Psoas muscle (tissue), 7 donors: ENCODE measurements at regions not wholly inside any gene's neighbourhood (a gene's known extent, or its start where the extent isn't known, plus 50 kb on each side); places are given as distances from the start of the nearest gene placed in this dataset.

ENCODE experiments used
- ATAC-seq, 4 donors: fragments of 200-7000 bp; cut with Tn5 transposase; one replicate each; pipeline ENCODE4 v1.9.1; 2020; ENCODE audit warnings: moderate library complexity in 3 of 4, mild to moderate bottlenecking in 2 of 4
- DNase-seq, 2 donors: peaks; one replicate each; pipeline ENCODE4 v3.0.0-alpha.2; 2020
- H3K27ac ChIP-seq: fragments of 200-600 bp; one replicate; pipeline ENCODE4 v1.8.0; 2022
- H3K27me3 ChIP-seq, 3 donors: fragments of 200-600 bp in 1 of 3; one replicate each; pipeline versions ENCODE4 v1.6.1 to v1.8.0; 2013 to 2022; ENCODE audit warnings: low read length in 2 of 3, mild to moderate bottlenecking in 2 of 3, moderate library complexity in 1 of 3; ENCODE audit not compliant: insufficient read depth in 3 of 3
- H3K36me3 ChIP-seq, 2 donors: fragments of 200-600 bp in 1 of 2; one replicate each; pipeline versions ENCODE4 v1.6.1 to v1.8.0; 2013 to 2022; ENCODE audit warnings: low read depth in 1 of 2, mild to moderate bottlenecking in 1 of 2, moderate library complexity in 1 of 2; ENCODE audit not compliant: insufficient read depth in 1 of 2
- H3K4me1 ChIP-seq: fragments of 200-600 bp; one replicate; pipeline ENCODE4 v1.8.0; 2022
- H3K4me3 ChIP-seq: fragments of 200-600 bp; one replicate; pipeline ENCODE4 v1.8.0; 2022; ENCODE audit warnings: mild to moderate bottlenecking
- H3K9me3 ChIP-seq: fragments of 200-600 bp; one replicate; pipeline ENCODE4 v1.8.0; 2022
- WGBS, 3 donors: extraction: QIAGEN DNeasy Blood & Tissue Kit; methylation state at CpG; one replicate each; pipeline versions ENCODE4 v1.1.6 to v1.1.7; 2013; 5-methylcytosine and 5-hydroxymethylcytosine counted together
- intact Hi-C, 2 donors: fragments of 100-400 bp; cut with DNase I; formaldehyde crosslinking; loops; one replicate each; pipeline versions ENCODE4 v1.11.0 to v1.14.2; 2022
- TF ChIP-seq, protein P1 (sequence below): fragments of 200-600 bp; IDR thresholded peaks from one replicate; pipeline ENCODE4 v1.8.0; 2022; ENCODE audit warnings: antibody characterized with exemption
- donor health status: healthy with polysubstance abuse.
- donor health status: DM: no; HTN: no; CAD: no; lungs with moderate emphysema.
- donor health status: Bipolar disorder and iron deficiency.
- donor health status: healthy.
- donor health status: DM: yes; HTN: yes; CAD: no.
- donor health status: DM: no; HTN: no; CAD: no.
- donor health status: DM: yes; HTN: yes; CAD: no.

DNA sequence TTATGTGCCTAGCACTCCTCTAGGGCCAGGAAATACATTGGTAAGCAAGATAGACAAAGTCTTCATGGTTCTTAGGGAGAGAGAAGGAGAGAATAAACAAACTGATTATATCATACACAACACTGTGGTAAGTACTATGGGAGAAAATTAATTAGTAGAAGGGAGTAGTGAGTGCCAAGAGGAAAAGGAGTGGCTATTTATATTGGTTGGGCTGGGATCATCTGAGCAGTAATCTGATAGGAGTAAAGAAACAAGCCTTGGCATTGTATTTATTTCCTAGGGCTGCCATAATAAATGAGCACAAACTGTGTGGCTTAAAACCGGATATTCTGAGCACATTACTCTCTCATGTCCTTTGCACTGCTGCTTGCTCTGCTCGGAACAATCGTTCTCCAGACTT, 158.1 kb upstream of the PHF14 start:
- no peaks in the 10 kb centered on the region for H3K9me3 ChIP-seq
- no peaks in the 10 kb centered on the region for H3K27me3 ChIP-seq
- 55 to 63% (median 59%) methylated on average over 3 of the region's 3 CpGs for WGBS, 3 donors
- H3K4me1 ChIP-seq: no peaks in the 10 kb centered on the region
- intact Hi-C loops: no loop called here
- no peak overlapping the region for H3K4me3 ChIP-seq
- no peak for DNase-seq
- no peak overlapping the region for H3K27ac ChIP-seq
- TF ChIP-seq, protein P1, sequence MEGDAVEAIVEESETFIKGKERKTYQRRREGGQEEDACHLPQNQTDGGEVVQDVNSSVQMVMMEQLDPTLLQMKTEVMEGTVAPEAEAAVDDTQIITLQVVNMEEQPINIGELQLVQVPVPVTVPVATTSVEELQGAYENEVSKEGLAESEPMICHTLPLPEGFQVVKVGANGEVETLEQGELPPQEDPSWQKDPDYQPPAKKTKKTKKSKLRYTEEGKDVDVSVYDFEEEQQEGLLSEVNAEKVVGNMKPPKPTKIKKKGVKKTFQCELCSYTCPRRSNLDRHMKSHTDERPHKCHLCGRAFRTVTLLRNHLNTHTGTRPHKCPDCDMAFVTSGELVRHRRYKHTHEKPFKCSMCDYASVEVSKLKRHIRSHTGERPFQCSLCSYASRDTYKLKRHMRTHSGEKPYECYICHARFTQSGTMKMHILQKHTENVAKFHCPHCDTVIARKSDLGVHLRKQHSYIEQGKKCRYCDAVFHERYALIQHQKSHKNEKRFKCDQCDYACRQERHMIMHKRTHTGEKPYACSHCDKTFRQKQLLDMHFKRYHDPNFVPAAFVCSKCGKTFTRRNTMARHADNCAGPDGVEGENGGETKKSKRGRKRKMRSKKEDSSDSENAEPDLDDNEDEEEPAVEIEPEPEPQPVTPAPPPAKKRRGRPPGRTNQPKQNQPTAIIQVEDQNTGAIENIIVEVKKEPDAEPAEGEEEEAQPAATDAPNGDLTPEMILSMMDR: no peak
- ATAC-seq: no peak
- no peaks in the 10 kb centered on the region for H3K36me3 ChIP-seq

- Histone ChIP-seq H3K27ac (no peak overlapping the region), H3K4me1 (no peaks in the 10 kb centered on the region), H3K27me3 (no peaks in the 10 kb centered on the region), H3K36me3 (no peaks in the 10 kb centered on the region), H3K9me3 (no peaks in the 10 kb centered on the region), H3K4me3 (no peak overlapping the region)
- no peak for DNase-seq
- intact Hi-C loops: no loop called here
- WGBS, 3 donors: 73 to 82% (median 78%) methylated on average over 4 of the region's 4 CpGs
- TF ChIP-seq, protein P1: no peak
- ATAC-seq: no peak
Observed at GRCh38 chr7:10821156-10821555, 152.5 kb upstream of the PHF14 start.

DNA sequence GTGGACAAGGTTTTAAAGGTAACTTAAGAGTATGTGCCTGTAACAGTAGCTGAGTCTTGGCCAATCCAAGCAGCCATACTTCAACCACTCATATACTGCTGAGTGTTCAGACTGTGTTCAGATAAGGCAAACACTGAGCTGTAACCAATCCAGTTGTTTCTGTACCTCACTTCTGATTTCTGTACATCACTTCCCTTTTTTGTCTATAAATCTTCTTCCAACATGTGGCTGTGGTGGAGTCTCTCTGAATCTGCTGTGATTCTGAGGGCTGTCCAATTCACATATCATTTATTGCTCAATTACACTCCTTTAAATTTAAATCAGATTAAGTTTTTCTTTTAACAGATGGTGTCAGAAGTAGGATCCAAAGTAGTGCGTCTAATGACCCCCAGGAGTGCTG, 149.5 kb upstream of the PHF14 start:
- no peaks in the 10 kb centered on the region for H3K9me3 ChIP-seq
- no peak overlapping the region for H3K4me3 ChIP-seq
- no peaks in the 10 kb centered on the region for H3K27me3 ChIP-seq
- H3K4me1 ChIP-seq: no peaks in the 10 kb centered on the region
- no peak overlapping the region for H3K27ac ChIP-seq
- intact Hi-C loops: no loop called here
- DNase-seq (no peak), ATAC-seq (no peak)
- no peaks in the 10 kb centered on the region for H3K36me3 ChIP-seq
- TF ChIP-seq, protein P1: no peak
- WGBS, 3 donors: 55 to 72% (median 58%) methylated on average over 1 of the region's 1 CpG

GRCh38 chr7:10838228-10838627, 135.4 kb upstream of the PHF14 start:
- Histone ChIP-seq H3K36me3 (no peaks in the 10 kb centered on the region), H3K27ac (no peak overlapping the region), H3K4me3 (no peak overlapping the region), H3K9me3 (no peaks in the 10 kb centered on the region), H3K27me3 (no peaks in the 10 kb centered on the region), H3K4me1 (no peaks in the 10 kb centered on the region)
- WGBS, 3 donors: 60 to 75% (median 74%) methylated on average over 1 of the region's 1 CpG
- TF ChIP-seq, protein P1: no peak
- intact Hi-C loops: no loop called here
- ATAC-seq (no peak), DNase-seq (no peak)

DNA sequence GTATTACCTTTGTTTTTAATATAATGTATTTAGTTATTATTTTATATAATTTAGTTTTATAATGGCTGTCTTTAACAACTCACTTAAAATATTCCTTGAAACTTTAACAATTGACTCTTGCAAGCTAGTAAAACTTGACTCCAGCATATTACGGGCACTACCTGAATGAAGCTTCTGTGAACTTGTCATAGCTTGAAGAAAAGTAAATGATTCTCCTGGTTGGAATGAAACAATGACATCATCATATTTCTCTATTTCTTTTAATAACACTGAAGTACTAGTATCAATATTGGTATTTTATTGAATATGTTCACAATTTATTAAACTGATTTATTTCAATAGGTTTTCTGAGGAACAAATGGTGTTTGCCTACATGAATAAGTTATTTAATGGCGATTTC, 128.4 kb upstream of the PHF14 start:
- DNase-seq (no peak), ATAC-seq (no peak)
- H3K27me3 ChIP-seq: no peaks in the 10 kb centered on the region
- H3K9me3 ChIP-seq: no peaks in the 10 kb centered on the region
- intact Hi-C loops: no loop called here
- H3K36me3 ChIP-seq: no peaks in the 10 kb centered on the region
- TF ChIP-seq, protein P1: no peak
- H3K4me3 ChIP-seq: no peak overlapping the region
- WGBS, 3 donors: 69 to 94% (median 77%) methylated on average over 2 of the region's 2 CpGs
- H3K27ac ChIP-seq: no peak overlapping the region
- H3K4me1 ChIP-seq: no peaks in the 10 kb centered on the region
